Suprapubic skin (tissue), 3 donors: ENCODE measurements at regions not wholly inside any gene's neighbourhood (a gene's known extent, or its start where the extent isn't known, plus 50 kb on each side); places are given as distances from the start of the nearest gene placed in this dataset.

Experiments used
- POLR2A ChIP-seq, 2 donors: fragments of 450-650 bp; IDR thresholded peaks; one replicate each; pipeline ENCODE4 v1.6.1; 2017; ENCODE audit warnings: antibody characterized with exemption in 2 of 2, mild to moderate bottlenecking in 2 of 2, moderate library complexity in 2 of 2
- TF ChIP-seq, protein P1 (sequence below), 2 donors: fragments of 200-600 bp in 1 of 2; fragments of 450-650 bp in 1 of 2; sonication (generic) in 1 of 2; IDR thresholded peaks; one replicate each; pipeline ENCODE4 v1.5.1; 2016 to 2019; ENCODE audit warnings: antibody characterized with exemption in 2 of 2, mild to moderate bottlenecking in 1 of 2, moderate library complexity in 1 of 2

DNA sequence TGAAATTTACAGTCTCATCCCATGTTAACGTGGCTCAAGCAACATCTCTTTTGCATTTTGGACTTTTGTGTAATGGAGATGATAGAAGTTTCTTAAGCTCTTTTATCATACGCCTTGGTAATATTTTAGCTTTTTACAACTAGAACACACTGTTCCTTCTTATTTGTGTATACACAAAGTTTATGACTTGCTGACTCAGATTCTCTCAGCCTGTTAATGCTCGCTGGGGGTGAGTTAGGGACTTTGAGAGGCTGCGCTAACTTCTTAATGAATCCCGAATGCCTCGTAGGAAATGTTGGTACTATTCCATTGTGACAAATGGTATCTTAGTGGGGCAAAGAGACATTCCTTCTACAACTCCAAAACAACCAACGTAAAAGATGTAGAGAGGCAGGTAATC, 509.7 kb downstream of the DOK5 start:
- TF ChIP-seq, protein P1, sequence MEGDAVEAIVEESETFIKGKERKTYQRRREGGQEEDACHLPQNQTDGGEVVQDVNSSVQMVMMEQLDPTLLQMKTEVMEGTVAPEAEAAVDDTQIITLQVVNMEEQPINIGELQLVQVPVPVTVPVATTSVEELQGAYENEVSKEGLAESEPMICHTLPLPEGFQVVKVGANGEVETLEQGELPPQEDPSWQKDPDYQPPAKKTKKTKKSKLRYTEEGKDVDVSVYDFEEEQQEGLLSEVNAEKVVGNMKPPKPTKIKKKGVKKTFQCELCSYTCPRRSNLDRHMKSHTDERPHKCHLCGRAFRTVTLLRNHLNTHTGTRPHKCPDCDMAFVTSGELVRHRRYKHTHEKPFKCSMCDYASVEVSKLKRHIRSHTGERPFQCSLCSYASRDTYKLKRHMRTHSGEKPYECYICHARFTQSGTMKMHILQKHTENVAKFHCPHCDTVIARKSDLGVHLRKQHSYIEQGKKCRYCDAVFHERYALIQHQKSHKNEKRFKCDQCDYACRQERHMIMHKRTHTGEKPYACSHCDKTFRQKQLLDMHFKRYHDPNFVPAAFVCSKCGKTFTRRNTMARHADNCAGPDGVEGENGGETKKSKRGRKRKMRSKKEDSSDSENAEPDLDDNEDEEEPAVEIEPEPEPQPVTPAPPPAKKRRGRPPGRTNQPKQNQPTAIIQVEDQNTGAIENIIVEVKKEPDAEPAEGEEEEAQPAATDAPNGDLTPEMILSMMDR (IDR thresholded peaks at IDR 0.05), result no peak
- no peak for TF ChIP-seq POLR2A (IDR thresholded peaks at IDR 0.05)
